IMR-90 (cell line): ENCODE measurements at regions not wholly inside any gene's neighbourhood (a gene's known extent, or its start where the extent isn't known, plus 50 kb on each side); places are given as distances from the start of the nearest gene placed in this dataset.

ENCODE experiments used
- ATAC-seq: fragments of 200-7000 bp; cut with Tn5 transposase; 2 replicates; pipeline ENCODE4 v1.9.1; 2020; ENCODE audit warnings: low read depth, mild to moderate bottlenecking, moderate library complexity
- BruUV-seq: library from RNA; stranded (reverse); fragments of 400-500 nt; replicated peaks from 2 replicates; lab custom pipeline; 2021; lab: Mats Ljungman, UMichigan
- CTCF ChIA-PET: fragments of 300-600 bp; formaldehyde crosslinking; extraction: SDS; loops from one replicate; lab custom pipeline; 2021; ENCODE audit warnings: antibody characterized with exemption; lab: Yijun Ruan, JAX
- POLR2A ChIA-PET: fragments of 300-600 bp; sonication (Branson Sonifier 250); formaldehyde crosslinking; loops from one replicate; lab custom pipeline; 2022; ENCODE audit warnings: antibody characterized with exemption; ENCODE audit not compliant: unreplicated experiment; lab: Charles Lee
- DNase-seq: peaks from one replicate; pipeline ENCODE4 v3.0.0; 2013
- H2AFZ ChIP-seq: replicated peaks from 2 replicates; pipeline ENCODE3; 2013; ENCODE audit warnings: low read length, mild to moderate bottlenecking; ENCODE audit not compliant: poor library complexity
- H2AK5ac ChIP-seq: 2 replicates; pipeline ENCODE4 v1.6.1; 2013; ENCODE audit warnings: low read depth, low read length, inconsistent platforms
- H2AK9ac ChIP-seq: replicated peaks from 2 replicates; pipeline ENCODE3; 2013; ENCODE audit warnings: mild to moderate bottlenecking, low read depth, low read length, moderate library complexity; ENCODE audit not compliant: poor library complexity
- H2BK120ac ChIP-seq: 2 replicates; pipeline ENCODE4 v1.6.1; 2013; ENCODE audit warnings: low read depth, low read length, inconsistent platforms
- H2BK15ac ChIP-seq: 3 replicates; pipeline ENCODE4 v1.6.1; 2013; ENCODE audit warnings: low read depth, low read length, inconsistent platforms
- H2BK20ac ChIP-seq: 2 replicates; pipeline ENCODE4 v1.6.1; 2013; ENCODE audit warnings: low read depth, mild to moderate bottlenecking, inconsistent platforms, low read length, moderate library complexity
- H2BK5ac ChIP-seq: 2 replicates; pipeline ENCODE4 v1.6.1; 2013; ENCODE audit warnings: mild to moderate bottlenecking, low read depth, low read length, inconsistent platforms; ENCODE audit not compliant: poor library complexity, severe bottlenecking
- H3K14ac ChIP-seq: replicated peaks from 2 replicates; pipeline ENCODE4 v1.6.1; 2013; ENCODE audit warnings: low read depth, low read length, inconsistent platforms
- H3K18ac ChIP-seq: 2 replicates; pipeline ENCODE4 v1.6.1; 2013; ENCODE audit warnings: low read depth, low read length, control low read depth
- H3K23ac ChIP-seq: 2 replicates; pipeline ENCODE4 v1.6.1; 2013; ENCODE audit warnings: low read depth, low read length, inconsistent platforms
- H3K27ac ChIP-seq: 2 replicates; pipeline ENCODE4 v1.5.1; 2013; ENCODE audit warnings: mild to moderate bottlenecking, control low read depth, low read length; ENCODE audit not compliant: insufficient read depth
- H3K27me3 ChIP-seq: 2 replicates; pipeline ENCODE4 v1.6.1; 2013; ENCODE audit warnings: low read length; ENCODE audit not compliant: control insufficient read depth, insufficient read depth
- H3K36me3 ChIP-seq: 2 replicates; pipeline ENCODE4 v1.6.1; 2013; ENCODE audit warnings: low read length, mixed read lengths; ENCODE audit not compliant: control insufficient read depth, insufficient read depth
- H3K4ac ChIP-seq: 2 replicates; pipeline ENCODE4 v1.6.1; 2013; ENCODE audit warnings: low read depth, low read length, inconsistent platforms
- H3K4me1 ChIP-seq: 2 replicates; pipeline ENCODE4 v1.6.1; 2013; ENCODE audit warnings: low read length, mixed read lengths; ENCODE audit not compliant: control insufficient read depth, insufficient read depth
- H3K4me2 ChIP-seq: 2 replicates; pipeline ENCODE4 v1.6.1; 2013; ENCODE audit warnings: low read depth, mild to moderate bottlenecking, control low read depth, low read length, moderate library complexity
- H3K4me3 ChIP-seq: 2 replicates; pipeline ENCODE4 v1.5.1; 2013; ENCODE audit warnings: low read depth, mild to moderate bottlenecking, control low read depth, low read length, moderate library complexity; ENCODE audit not compliant: insufficient read depth
- H3K56ac ChIP-seq: 2 replicates; pipeline ENCODE4 v1.6.1; 2013; ENCODE audit warnings: low read length, inconsistent platforms; ENCODE audit not compliant: insufficient read depth; ENCODE audit errors: extremely low read depth
- H3K79me1 ChIP-seq, 2 experiments: 2 replicates each; pipeline ENCODE4 v1.6.1; 2013; ENCODE audit warnings: low read length in 2 of 2, inconsistent platforms in 1 of 2, low read depth in 1 of 2
- H3K9ac ChIP-seq: 2 replicates; pipeline ENCODE4 v1.6.1; 2013; ENCODE audit warnings: low read depth, low read length, control low read depth
- H3K9me1 ChIP-seq: 2 replicates; pipeline ENCODE4 v1.6.1; 2013; ENCODE audit warnings: low read length, inconsistent platforms; ENCODE audit not compliant: insufficient read depth
- H3K9me3 ChIP-seq: 2 replicates; pipeline ENCODE4 v1.6.1; 2013; ENCODE audit warnings: low read length; ENCODE audit not compliant: control insufficient read depth, insufficient read depth
- H4K20me1 ChIP-seq: 2 replicates; pipeline ENCODE4 v1.6.1; 2013; ENCODE audit warnings: low read length, inconsistent platforms; ENCODE audit not compliant: insufficient read depth
- H4K5ac ChIP-seq: 2 replicates; pipeline ENCODE4 v1.6.1; 2013; ENCODE audit warnings: mild to moderate bottlenecking, low read depth, low read length, control low read depth
- H4K8ac ChIP-seq, 2 experiments: 2 replicates each; pipeline ENCODE4 v1.6.1; 2013; ENCODE audit warnings: low read depth in 2 of 2, low read length in 2 of 2, control low read depth in 1 of 2, inconsistent platforms in 1 of 2
- H4K91ac ChIP-seq: 2 replicates; pipeline ENCODE4 v1.6.1; 2013; ENCODE audit warnings: low read depth, low read length, inconsistent platforms; ENCODE audit not compliant: insufficient read depth
- BHLHE40 ChIP-seq: fragments of 150-350 bp; IDR thresholded peaks from 2 replicates; pipeline ENCODE4 v1.6.1; 2016; ENCODE audit warnings: mild to moderate bottlenecking, low read depth, low read length
- CEBPB ChIP-seq: IDR thresholded peaks from 2 replicates; pipeline ENCODE4 v1.6.1; 2012; ENCODE audit warnings: low read depth, low read length, improper control_type of control experiment
- POLR2A ChIP-seq: IDR thresholded peaks from 2 replicates; pipeline ENCODE4 v1.6.1; 2012; ENCODE audit warnings: mild to moderate bottlenecking, low read depth, low read length
- WGBS, 2 experiments: methylation state at CpG; one replicate each; pipeline versions ENCODE4 v1.1.5 to v1.1.7; 2013; ENCODE audit warnings: missing lambda C conversion rate in 2 of 2; ENCODE audit not compliant: insufficient read length in 1 of 2; ENCODE audit errors: extremely low coverage in 2 of 2; 5-methylcytosine and 5-hydroxymethylcytosine counted together
- dilution Hi-C: fragments of 300-500 bp; cut with HindIII; formaldehyde crosslinking; loops from one replicate; pipeline ENCODE4 v1.14.3; 2018; ENCODE audit warnings: low sequenced_read_pairs; ENCODE audit not compliant: unreplicated experiment
- in situ Hi-C: fragments of 300-500 bp; cut with MboI; formaldehyde crosslinking; loops from 3 replicates; pipeline ENCODE4 v1.14.3; 2019; ENCODE audit warnings: low sequenced_read_pairs, inconsistent platforms, mixed read lengths
- intact Hi-C: fragments of 100-400 bp; cut with micrococcal nuclease; formaldehyde crosslinking; loops from 2 replicates; pipeline ENCODE4 v1.10.0; 2022

DNA sequence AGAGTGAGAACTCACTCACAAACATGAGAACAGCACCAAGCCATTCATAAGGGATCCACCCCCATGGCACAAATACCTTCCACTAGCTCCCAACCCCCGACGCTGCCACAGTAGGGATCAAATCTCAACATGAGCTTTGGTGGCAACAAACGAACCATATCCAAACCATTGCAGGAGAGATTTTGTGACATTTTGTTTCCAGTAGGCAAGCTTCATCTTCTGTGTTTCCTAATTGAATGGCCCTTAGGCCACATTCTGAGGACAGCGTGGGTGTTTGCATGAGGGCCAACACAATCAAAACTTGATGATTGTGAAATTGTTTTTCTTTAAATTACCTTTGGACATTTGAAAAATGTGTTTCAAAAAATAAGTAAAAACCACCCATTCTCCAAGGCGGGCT is 102.6 kb upstream of the LNX1 start:
- BruUV-seq = no TSS peak
- Histone ChIP-seq H3K27me3 (no peaks in the 10 kb centered on the region), H3K23ac (0 out of 2 replicates have a peak overlapping the region, but pooled peaks have one; percentile 34), H4K91ac (peak overlapping the region; percentile 51; the same call in 1 of the 2 replicates), H3K79me1 (no peaks in the 10 kb centered on the region), H4K20me1 (no peaks in the 10 kb centered on the region), H3K56ac (no peak overlapping the region), H3K9me3 (no peaks in the 10 kb centered on the region), H3K4ac (peak overlapping the region; percentile 35), H3K4me2 (no peak overlapping the region), H3K4me3 (no peak overlapping the region), H3K27ac (no peak overlapping the region), H2BK120ac (peak overlapping the region; percentile 53), H2BK5ac (no peak overlapping the region), H2BK20ac (peak overlapping the region; percentile 35), H2BK15ac (peak overlapping the region; percentile 10; the same call in 1 of the 3 replicates), H4K5ac (no peak overlapping the region), H2AK9ac (no peak overlapping the region), H2AK5ac (peak overlapping the region; percentile 77; the same call in 1 of the 2 replicates), H2AFZ (no peak overlapping the region), H4K8ac (no peak overlapping the region), H3K18ac (peak overlapping the region; percentile 61), H3K9ac (no peak overlapping the region), H3K9me1 (peaks cover 7% of the 10 kb centered on the region; the same call in 1 of the 2 replicates), H3K36me3 (no peaks in the 10 kb centered on the region), H3K4me1 (peaks cover 8% of the 10 kb centered on the region; the same call in 1 of the 2 replicates), H3K14ac (0 out of 2 replicates have a peak overlapping the region, but pooled peaks have one; percentile 18)
- no CpG with 5 or more reads among the region's 5 CpGs for WGBS, 2 experiments
- no peak for ATAC-seq
- POLR2A ChIA-PET = no interaction called here
- intact Hi-C loops (no loop called here), dilution Hi-C loops (no loop called here), in situ Hi-C loops (no loop called here)
- CTCF ChIA-PET = interaction anchor here (1.6 kb wide), 1 partner anchor 525 kb away, joined by 3 read pairs; no protein-coding TSS in a partner anchor
- no peak for DNase-seq
- no peak for TF ChIP-seq BHLHE40
- no peak for TF ChIP-seq POLR2A
- TF ChIP-seq CEBPB = no peak
